IMR-90 (cell line): ENCODE measurements at regions not wholly inside any gene's neighbourhood (a gene's known extent, or its start where the extent isn't known, plus 50 kb on each side); places are given as distances from the start of the nearest gene placed in this dataset.

Experiments used
- ATAC-seq: fragments of 200-7000 bp; cut with Tn5 transposase; 2 replicates; pipeline ENCODE4 v1.9.1; 2020; ENCODE audit warnings: low read depth, mild to moderate bottlenecking, moderate library complexity
- BruUV-seq: library from RNA; stranded (reverse); fragments of 400-500 nt; replicated peaks from 2 replicates; lab custom pipeline; 2021; lab: Mats Ljungman, UMichigan
- CTCF ChIA-PET: fragments of 300-600 bp; formaldehyde crosslinking; extraction: SDS; loops from one replicate; lab custom pipeline; 2021; ENCODE audit warnings: antibody characterized with exemption; lab: Yijun Ruan, JAX
- POLR2A ChIA-PET: fragments of 300-600 bp; sonication (Branson Sonifier 250); formaldehyde crosslinking; loops from one replicate; lab custom pipeline; 2022; ENCODE audit warnings: antibody characterized with exemption; ENCODE audit not compliant: unreplicated experiment; lab: Charles Lee
- DNase-seq: peaks from one replicate; pipeline ENCODE4 v3.0.0; 2013
- H2AFZ ChIP-seq: replicated peaks from 2 replicates; pipeline ENCODE3; 2013; ENCODE audit warnings: low read length, mild to moderate bottlenecking; ENCODE audit not compliant: poor library complexity
- H2AK5ac ChIP-seq: 2 replicates; pipeline ENCODE4 v1.6.1; 2013; ENCODE audit warnings: low read depth, low read length, inconsistent platforms
- H2AK9ac ChIP-seq: replicated peaks from 2 replicates; pipeline ENCODE3; 2013; ENCODE audit warnings: mild to moderate bottlenecking, low read depth, low read length, moderate library complexity; ENCODE audit not compliant: poor library complexity
- H2BK120ac ChIP-seq: 2 replicates; pipeline ENCODE4 v1.6.1; 2013; ENCODE audit warnings: low read depth, low read length, inconsistent platforms
- H2BK15ac ChIP-seq: 3 replicates; pipeline ENCODE4 v1.6.1; 2013; ENCODE audit warnings: low read depth, low read length, inconsistent platforms
- H2BK20ac ChIP-seq: 2 replicates; pipeline ENCODE4 v1.6.1; 2013; ENCODE audit warnings: low read depth, mild to moderate bottlenecking, inconsistent platforms, low read length, moderate library complexity
- H2BK5ac ChIP-seq: 2 replicates; pipeline ENCODE4 v1.6.1; 2013; ENCODE audit warnings: mild to moderate bottlenecking, low read depth, low read length, inconsistent platforms; ENCODE audit not compliant: poor library complexity, severe bottlenecking
- H3K14ac ChIP-seq: replicated peaks from 2 replicates; pipeline ENCODE4 v1.6.1; 2013; ENCODE audit warnings: low read depth, low read length, inconsistent platforms
- H3K18ac ChIP-seq: 2 replicates; pipeline ENCODE4 v1.6.1; 2013; ENCODE audit warnings: low read depth, low read length, control low read depth
- H3K23ac ChIP-seq: 2 replicates; pipeline ENCODE4 v1.6.1; 2013; ENCODE audit warnings: low read depth, low read length, inconsistent platforms
- H3K27ac ChIP-seq: 2 replicates; pipeline ENCODE4 v1.5.1; 2013; ENCODE audit warnings: mild to moderate bottlenecking, control low read depth, low read length; ENCODE audit not compliant: insufficient read depth
- H3K27me3 ChIP-seq: 2 replicates; pipeline ENCODE4 v1.6.1; 2013; ENCODE audit warnings: low read length; ENCODE audit not compliant: control insufficient read depth, insufficient read depth
- H3K36me3 ChIP-seq: 2 replicates; pipeline ENCODE4 v1.6.1; 2013; ENCODE audit warnings: low read length, mixed read lengths; ENCODE audit not compliant: control insufficient read depth, insufficient read depth
- H3K4ac ChIP-seq: 2 replicates; pipeline ENCODE4 v1.6.1; 2013; ENCODE audit warnings: low read depth, low read length, inconsistent platforms
- H3K4me1 ChIP-seq: 2 replicates; pipeline ENCODE4 v1.6.1; 2013; ENCODE audit warnings: low read length, mixed read lengths; ENCODE audit not compliant: control insufficient read depth, insufficient read depth
- H3K4me2 ChIP-seq: 2 replicates; pipeline ENCODE4 v1.6.1; 2013; ENCODE audit warnings: low read depth, mild to moderate bottlenecking, control low read depth, low read length, moderate library complexity
- H3K4me3 ChIP-seq: 2 replicates; pipeline ENCODE4 v1.5.1; 2013; ENCODE audit warnings: low read depth, mild to moderate bottlenecking, control low read depth, low read length, moderate library complexity; ENCODE audit not compliant: insufficient read depth
- H3K56ac ChIP-seq: 2 replicates; pipeline ENCODE4 v1.6.1; 2013; ENCODE audit warnings: low read length, inconsistent platforms; ENCODE audit not compliant: insufficient read depth; ENCODE audit errors: extremely low read depth
- H3K79me1 ChIP-seq, 2 experiments: 2 replicates each; pipeline ENCODE4 v1.6.1; 2013; ENCODE audit warnings: low read length in 2 of 2, inconsistent platforms in 1 of 2, low read depth in 1 of 2
- H3K9ac ChIP-seq: 2 replicates; pipeline ENCODE4 v1.6.1; 2013; ENCODE audit warnings: low read depth, low read length, control low read depth
- H3K9me1 ChIP-seq: 2 replicates; pipeline ENCODE4 v1.6.1; 2013; ENCODE audit warnings: low read length, inconsistent platforms; ENCODE audit not compliant: insufficient read depth
- H3K9me3 ChIP-seq: 2 replicates; pipeline ENCODE4 v1.6.1; 2013; ENCODE audit warnings: low read length; ENCODE audit not compliant: control insufficient read depth, insufficient read depth
- H4K20me1 ChIP-seq: 2 replicates; pipeline ENCODE4 v1.6.1; 2013; ENCODE audit warnings: low read length, inconsistent platforms; ENCODE audit not compliant: insufficient read depth
- H4K5ac ChIP-seq: 2 replicates; pipeline ENCODE4 v1.6.1; 2013; ENCODE audit warnings: mild to moderate bottlenecking, low read depth, low read length, control low read depth
- H4K8ac ChIP-seq, 2 experiments: 2 replicates each; pipeline ENCODE4 v1.6.1; 2013; ENCODE audit warnings: low read depth in 2 of 2, low read length in 2 of 2, control low read depth in 1 of 2, inconsistent platforms in 1 of 2
- H4K91ac ChIP-seq: 2 replicates; pipeline ENCODE4 v1.6.1; 2013; ENCODE audit warnings: low read depth, low read length, inconsistent platforms; ENCODE audit not compliant: insufficient read depth
- RCOR1 ChIP-seq: IDR thresholded peaks from 2 replicates; pipeline ENCODE4 v1.6.1; 2012; ENCODE audit warnings: mild to moderate bottlenecking, low read length, improper control_type of control experiment; ENCODE audit not compliant: insufficient replicate concordance
- WGBS, 2 experiments: methylation state at CpG; one replicate each; pipeline versions ENCODE4 v1.1.5 to v1.1.7; 2013; ENCODE audit warnings: missing lambda C conversion rate in 2 of 2; ENCODE audit not compliant: insufficient read length in 1 of 2; ENCODE audit errors: extremely low coverage in 2 of 2; 5-methylcytosine and 5-hydroxymethylcytosine counted together
- dilution Hi-C: fragments of 300-500 bp; cut with HindIII; formaldehyde crosslinking; loops from one replicate; pipeline ENCODE4 v1.14.3; 2018; ENCODE audit warnings: low sequenced_read_pairs; ENCODE audit not compliant: unreplicated experiment
- in situ Hi-C: fragments of 300-500 bp; cut with MboI; formaldehyde crosslinking; loops from 3 replicates; pipeline ENCODE4 v1.14.3; 2019; ENCODE audit warnings: low sequenced_read_pairs, inconsistent platforms, mixed read lengths
- intact Hi-C: fragments of 100-400 bp; cut with micrococcal nuclease; formaldehyde crosslinking; loops from 2 replicates; pipeline ENCODE4 v1.10.0; 2022

DNA sequence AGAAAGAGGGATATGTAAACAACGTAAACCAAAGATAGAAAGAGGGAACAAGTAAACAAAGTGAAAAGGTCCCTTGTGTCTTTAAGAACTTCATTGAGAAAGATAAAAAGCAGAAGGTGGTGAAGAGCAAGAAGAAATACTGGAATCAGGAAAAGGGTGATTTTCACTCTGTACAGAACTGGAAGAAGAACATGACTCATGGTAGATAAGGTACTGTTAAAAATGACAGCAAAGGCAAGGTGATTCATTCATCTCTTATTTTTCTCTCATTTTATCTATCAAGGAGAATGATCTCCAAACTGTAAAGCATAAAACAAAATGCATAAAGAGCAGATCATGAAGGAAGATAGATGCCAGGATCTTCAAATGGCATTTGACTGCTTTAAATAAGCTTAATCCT is 724.6 kb upstream of the CELF4 start:
- no peak overlapping the region for H2AK9ac ChIP-seq
- no TSS peak for BruUV-seq
- no peaks in the 10 kb centered on the region for H3K79me1 ChIP-seq
- no peak overlapping the region for H3K23ac ChIP-seq
- no peak overlapping the region for H3K27ac ChIP-seq
- dilution Hi-C loops (no loop called here), intact Hi-C loops (no loop called here), in situ Hi-C loops (no loop called here)
- no peak overlapping the region for H3K9ac ChIP-seq
- H3K4me3 ChIP-seq, result no peak overlapping the region
- H4K5ac ChIP-seq, result no peak overlapping the region
- no peak for ATAC-seq
- no peak overlapping the region for H3K56ac ChIP-seq
- H3K9me1 ChIP-seq, result no peaks in the 10 kb centered on the region
- no peak overlapping the region for H3K4ac ChIP-seq
- no peak overlapping the region for H2AK5ac ChIP-seq
- H2BK20ac ChIP-seq, result no peak overlapping the region
- H4K91ac ChIP-seq, result no peak overlapping the region
- no peaks in the 10 kb centered on the region for H3K27me3 ChIP-seq
- 60% methylated on average over 1 of the region's 1 CpG; no CpG with 5 or more reads in 1 of the 2 experiments for WGBS, 2 experiments
- no peak overlapping the region for H4K8ac ChIP-seq
- H2BK15ac ChIP-seq, result no peak overlapping the region
- H3K4me2 ChIP-seq, result no peak overlapping the region
- no peaks in the 10 kb centered on the region for H3K4me1 ChIP-seq
- POLR2A ChIA-PET, result no interaction called here
- H3K18ac ChIP-seq, result no peak overlapping the region
- H2BK120ac ChIP-seq, result no peak overlapping the region
- H4K20me1 ChIP-seq, result no peaks in the 10 kb centered on the region
- no peak overlapping the region for H2AFZ ChIP-seq
- no peak for TF ChIP-seq RCOR1
- H3K14ac ChIP-seq, result no peak overlapping the region
- H2BK5ac ChIP-seq, result no peak overlapping the region
- no peaks in the 10 kb centered on the region for H3K9me3 ChIP-seq
- DNase-seq, result no peak
- no peaks in the 10 kb centered on the region for H3K36me3 ChIP-seq
- CTCF ChIA-PET, result no interaction called here
